ENCODE measurements at regions not wholly inside any gene's neighbourhood (a gene's known extent, or its start where the extent isn't known, plus 50 kb on each side); places are given as distances from the start of the nearest gene placed in this dataset.

DNA sequence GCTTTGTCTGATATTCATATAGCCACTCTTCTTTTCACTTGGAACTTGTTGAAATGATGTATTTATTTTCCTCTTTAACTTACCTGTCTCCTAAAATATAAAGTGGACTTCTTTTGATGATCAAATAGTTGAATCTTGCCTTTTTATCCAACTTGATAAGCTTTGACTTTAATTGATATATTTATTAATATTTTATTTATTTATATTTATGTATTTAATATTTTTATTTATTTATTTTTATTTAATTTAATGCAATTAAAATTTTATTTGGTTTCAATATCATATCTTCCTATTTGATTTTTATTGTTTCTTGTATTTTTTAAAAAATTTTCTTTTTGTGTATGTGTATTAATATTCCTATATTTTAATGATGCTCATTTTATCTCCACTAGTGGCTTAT, 555.1 kb upstream of the EPHA6 start:
- no peak for DNase-seq (ENCODE audit: low read depth, low spot score)
- Mint-ChIP-seq H3K9me3 (peaks cover 3% of the 10 kb centered on the region), H3K4me3 (no peak overlapping the region), H3K36me3 (ENCODE audit: low read depth) (no peaks in the 10 kb centered on the region), H3K4me1 (no peaks in the 10 kb centered on the region), H3K27ac (ENCODE audit: unreplicated experiment) (no peak overlapping the region), H3K27me3 (ENCODE audit: low read depth) (no peaks in the 10 kb centered on the region)
- TF ChIP-seq, protein P1, sequence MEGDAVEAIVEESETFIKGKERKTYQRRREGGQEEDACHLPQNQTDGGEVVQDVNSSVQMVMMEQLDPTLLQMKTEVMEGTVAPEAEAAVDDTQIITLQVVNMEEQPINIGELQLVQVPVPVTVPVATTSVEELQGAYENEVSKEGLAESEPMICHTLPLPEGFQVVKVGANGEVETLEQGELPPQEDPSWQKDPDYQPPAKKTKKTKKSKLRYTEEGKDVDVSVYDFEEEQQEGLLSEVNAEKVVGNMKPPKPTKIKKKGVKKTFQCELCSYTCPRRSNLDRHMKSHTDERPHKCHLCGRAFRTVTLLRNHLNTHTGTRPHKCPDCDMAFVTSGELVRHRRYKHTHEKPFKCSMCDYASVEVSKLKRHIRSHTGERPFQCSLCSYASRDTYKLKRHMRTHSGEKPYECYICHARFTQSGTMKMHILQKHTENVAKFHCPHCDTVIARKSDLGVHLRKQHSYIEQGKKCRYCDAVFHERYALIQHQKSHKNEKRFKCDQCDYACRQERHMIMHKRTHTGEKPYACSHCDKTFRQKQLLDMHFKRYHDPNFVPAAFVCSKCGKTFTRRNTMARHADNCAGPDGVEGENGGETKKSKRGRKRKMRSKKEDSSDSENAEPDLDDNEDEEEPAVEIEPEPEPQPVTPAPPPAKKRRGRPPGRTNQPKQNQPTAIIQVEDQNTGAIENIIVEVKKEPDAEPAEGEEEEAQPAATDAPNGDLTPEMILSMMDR (conservative IDR thresholded peaks at IDR 0.05): no peak

DNA sequence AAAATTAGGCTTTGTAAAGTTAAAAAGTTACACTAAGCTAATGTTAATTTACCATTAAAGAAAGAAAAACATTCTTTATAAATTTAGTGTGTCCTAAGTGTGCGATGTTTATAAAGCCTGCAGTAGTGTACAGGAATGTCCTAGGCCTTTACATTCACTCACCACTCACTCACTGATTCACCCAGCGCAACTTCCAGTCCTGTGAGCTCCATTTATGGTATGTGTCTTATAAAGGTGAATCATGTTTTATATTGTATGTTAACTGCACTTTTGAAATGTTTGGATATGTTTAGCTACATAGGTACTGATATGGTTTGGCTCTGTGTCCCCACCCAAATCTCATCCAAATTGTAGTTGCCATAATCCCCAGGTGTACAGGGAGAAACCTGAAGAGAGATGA, 549.7 kb upstream of the EPHA6 start:
- no peaks in the 10 kb centered on the region for H3K4me1 Mint-ChIP-seq

DNA sequence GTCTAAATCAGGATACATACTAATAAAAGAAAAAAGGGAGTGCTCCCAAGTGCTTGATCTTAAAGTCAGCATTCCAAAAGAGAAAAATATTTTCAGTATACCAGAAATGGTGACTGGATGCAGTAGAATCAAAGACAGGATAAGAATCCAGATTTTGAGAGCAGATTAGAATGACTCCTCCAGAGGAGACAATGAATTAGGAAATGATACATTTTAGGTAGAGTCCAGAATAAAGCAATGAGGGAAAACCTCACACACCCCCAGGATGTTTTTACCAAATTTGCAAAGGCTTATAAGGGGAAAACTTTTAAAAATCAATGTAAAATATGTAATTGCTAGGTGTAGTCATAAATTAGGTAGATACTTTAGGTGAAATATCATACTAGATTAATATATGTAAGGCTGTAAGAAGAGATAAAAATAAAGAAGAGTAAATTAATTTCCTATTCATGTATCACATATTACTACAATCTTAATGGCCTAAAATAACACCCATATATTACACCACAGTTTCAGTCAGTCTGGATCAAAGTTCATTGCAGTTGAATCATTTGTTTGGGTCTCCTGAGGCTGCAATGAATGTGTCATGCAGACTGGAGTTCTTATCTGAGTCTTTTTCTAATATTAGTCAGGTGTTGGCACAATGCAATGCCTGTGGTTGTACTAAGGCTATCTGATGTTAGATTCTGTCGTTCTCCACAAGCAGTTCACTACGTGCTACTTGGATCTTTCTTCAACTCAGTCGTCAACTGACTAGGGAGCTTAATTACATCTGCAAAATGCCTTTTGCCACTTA, 547.8 kb upstream of the EPHA6 start:
- Mint-ChIP-seq H3K4me1 (no peaks in the 10 kb centered on the region), H3K4me3 (no peak overlapping the region), H3K27ac (ENCODE audit: unreplicated experiment) (no peak overlapping the region), H3K36me3 (ENCODE audit: low read depth) (peaks cover 2% of the 10 kb centered on the region), H3K27me3 (ENCODE audit: low read depth) (no peaks in the 10 kb centered on the region), H3K9me3 (no peaks in the 10 kb centered on the region)
- DNase-seq (ENCODE audit: low read depth, low spot score): no peak
- TF ChIP-seq, protein P1 (conservative IDR thresholded peaks at IDR 0.05): no peak

More for the DNA sequence above, 549.7 kb upstream of the EPHA6 start:
- DNase-seq (ENCODE audit: low read depth, low spot score): no peak
- H3K27me3 Mint-ChIP-seq (ENCODE audit: low read depth): no peaks in the 10 kb centered on the region
- H3K9me3 Mint-ChIP-seq: no peaks in the 10 kb centered on the region
- TF ChIP-seq, protein P1 (conservative IDR thresholded peaks at IDR 0.05): no peak
- no peak overlapping the region for H3K4me3 Mint-ChIP-seq
- H3K36me3 Mint-ChIP-seq (ENCODE audit: low read depth): peaks cover 2% of the 10 kb centered on the region
- no peak overlapping the region for H3K27ac Mint-ChIP-seq (ENCODE audit: unreplicated experiment)

DNA sequence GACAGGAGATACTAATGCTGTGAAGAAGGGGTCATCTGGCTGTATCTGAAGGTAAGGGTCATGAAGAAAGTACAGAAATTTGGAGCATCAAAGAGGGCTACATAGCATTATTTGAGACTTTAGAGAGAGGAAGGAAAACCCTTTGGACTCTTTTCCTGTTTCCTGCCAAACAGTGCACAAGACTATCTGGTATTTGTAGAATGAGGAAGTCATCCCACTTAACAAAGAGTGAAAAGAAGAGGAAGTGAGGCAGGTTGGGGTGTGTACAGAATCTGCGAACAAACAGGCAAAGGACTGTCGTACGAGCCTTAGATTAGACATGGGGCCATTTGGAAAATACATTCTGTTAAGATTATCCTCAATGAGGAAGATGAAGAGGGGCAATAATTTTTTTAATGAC, 546.8 kb upstream of the EPHA6 start:
- H3K27ac Mint-ChIP-seq (ENCODE audit: unreplicated experiment): no peak overlapping the region
- TF ChIP-seq, protein P1 (conservative IDR thresholded peaks at IDR 0.05): no peak
- no peaks in the 10 kb centered on the region for H3K4me1 Mint-ChIP-seq
- no peak for DNase-seq (ENCODE audit: low read depth, low spot score)
- H3K4me3 Mint-ChIP-seq: no peak overlapping the region
- H3K9me3 Mint-ChIP-seq: no peaks in the 10 kb centered on the region
- H3K27me3 Mint-ChIP-seq (ENCODE audit: low read depth): no peaks in the 10 kb centered on the region
- H3K36me3 Mint-ChIP-seq (ENCODE audit: low read depth): peaks cover 2% of the 10 kb centered on the region

DNA sequence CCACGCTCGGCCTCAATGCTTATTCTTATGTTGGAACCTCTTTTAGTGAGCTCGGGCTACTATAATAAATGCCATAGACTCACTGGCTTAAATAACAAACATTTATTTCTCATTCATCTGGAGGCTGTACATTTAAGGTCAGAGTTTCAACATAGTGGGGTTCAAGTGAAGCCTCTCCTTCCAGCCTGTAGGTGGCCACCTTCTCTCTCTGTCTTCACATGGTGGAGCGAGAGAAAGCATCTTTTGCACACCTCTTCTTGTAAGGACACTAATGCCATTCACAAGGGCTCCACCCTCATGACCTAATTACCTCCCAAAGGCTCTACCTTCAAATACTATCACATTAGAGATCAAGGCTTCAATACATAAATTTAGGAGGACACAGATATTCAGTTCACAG, 520.3 kb upstream of the EPHA6 start:
- Mint-ChIP-seq H3K27ac (ENCODE audit: unreplicated experiment) (no peak overlapping the region), H3K4me1 (no peaks in the 10 kb centered on the region), H3K9me3 (peaks cover 5% of the 10 kb centered on the region), H3K36me3 (ENCODE audit: low read depth) (no peaks in the 10 kb centered on the region), H3K4me3 (no peak overlapping the region), H3K27me3 (ENCODE audit: low read depth) (no peaks in the 10 kb centered on the region)
- DNase-seq (ENCODE audit: low read depth, low spot score): no peak
- TF ChIP-seq, protein P1 (conservative IDR thresholded peaks at IDR 0.05): no peak
